ENCODE measurements at regions not wholly inside any gene's neighbourhood (a gene's known extent, or its start where the extent isn't known, plus 50 kb on each side); places are given as distances from the start of the nearest gene placed in this dataset.

DNA sequence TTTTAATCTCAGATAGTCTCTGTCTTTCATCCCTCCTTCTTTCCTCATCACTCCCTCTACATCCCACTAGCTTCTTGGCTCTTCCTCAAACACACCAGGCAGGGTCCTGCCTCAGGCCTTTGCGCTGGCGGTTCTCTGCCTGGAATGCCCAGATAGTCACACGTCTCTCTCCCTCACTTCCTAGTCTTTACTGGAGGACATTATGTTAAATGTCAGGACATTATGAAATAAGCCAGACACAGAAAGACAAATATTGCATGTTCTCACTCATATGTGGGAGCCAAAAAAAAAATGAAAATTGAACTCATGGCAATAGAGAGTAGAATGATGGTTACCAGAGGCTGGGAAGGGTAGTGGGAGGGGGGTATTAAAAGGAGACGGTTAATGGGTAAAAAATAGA, 442.0 kb downstream of the MED13L start:
- no peak for TF ChIP-seq EZH2 (IDR thresholded peaks at IDR 0.05; ENCODE audit: insufficient read depth, poor library complexity, severe bottlenecking)
- no peak for TF ChIP-seq EZH2phosphoT487 (IDR thresholded peaks at IDR 0.05; ENCODE audit: insufficient read depth, low read depth)

All from GM23248 (cell line).